SK-N-SH treated with all-trans-retinoic acid at 6 μM for 48 hours (cell line): ENCODE measurements at regions not wholly inside any gene's neighbourhood (a gene's known extent, or its start where the extent isn't known, plus 50 kb on each side); places are given as distances from the start of the nearest gene placed in this dataset.

Experiments
- ATAC-seq: fragments of 200-7000 bp; cut with Tn5 transposase; 3 replicates; pipeline ENCODE4 v1.9.1; 2020; ENCODE audit warnings: mild to moderate bottlenecking, moderate library complexity
- ARNTL ChIP-seq: fragments of 450-650 bp; formaldehyde crosslinking; IDR thresholded peaks from 2 replicates; pipeline ENCODE4 v1.5.0; 2020; ENCODE audit warnings: low read depth, mild to moderate bottlenecking, moderate library complexity, borderline replicate concordance
- BACH2 ChIP-seq: fragments of 250-450 bp; sonication (Bioruptor Pico); IDR thresholded peaks from 2 replicates; pipeline ENCODE4 v1.9.0; 2021; ENCODE audit warnings: mild to moderate bottlenecking, borderline replicate concordance
- CSDC2 ChIP-seq: fragments of 250-450 bp; sonication (Bioruptor Pico); IDR thresholded peaks from 2 replicates; pipeline ENCODE4 v1.5.0; 2020; ENCODE audit warnings: mild to moderate bottlenecking, moderate library complexity
- CSRNP3 ChIP-seq: fragments of 250-450 bp; sonication (Bioruptor Pico); IDR thresholded peaks from 2 replicates; pipeline ENCODE4 v1.5.1; 2021; ENCODE audit warnings: mild to moderate bottlenecking, moderate library complexity
- ESRRG ChIP-seq: fragments of 250-450 bp; sonication (Bioruptor Pico); IDR thresholded peaks from 2 replicates; pipeline ENCODE4 v1.6.1; 2021; ENCODE audit warnings: mild to moderate bottlenecking
- GLIS3 ChIP-seq: fragments of 250-450 bp; sonication (Bioruptor Pico); IDR thresholded peaks from 2 replicates; pipeline ENCODE4 v1.5.0; 2020; ENCODE audit warnings: mild to moderate bottlenecking, moderate library complexity
- ISL1 ChIP-seq: fragments of 250-450 bp; sonication (Bioruptor Pico); IDR thresholded peaks from 2 replicates; pipeline ENCODE4 v2.1.2; 2022; ENCODE audit warnings: mild to moderate bottlenecking, moderate library complexity
- OSR1 ChIP-seq: fragments of 250-450 bp; sonication (Bioruptor Pico); IDR thresholded peaks from 2 replicates; pipeline ENCODE4 v1.8.0; 2022; ENCODE audit warnings: moderate library complexity, mild to moderate bottlenecking, inconsistent platforms
- POU6F1 ChIP-seq: fragments of 250-450 bp; sonication (Bioruptor Pico); IDR thresholded peaks from 2 replicates; pipeline ENCODE4 v1.8.0; 2021; ENCODE audit warnings: low read depth, mild to moderate bottlenecking, moderate library complexity, borderline replicate concordance
- PPARA ChIP-seq: fragments of 250-450 bp; sonication (Bioruptor Pico); IDR thresholded peaks from 2 replicates; pipeline ENCODE4 v1.5.0; 2020; ENCODE audit warnings: mild to moderate bottlenecking, borderline replicate concordance
- RARB ChIP-seq: fragments of 250-450 bp; sonication (Bioruptor Pico); IDR thresholded peaks from 2 replicates; pipeline ENCODE4 v1.8.0; 2021; ENCODE audit warnings: mild to moderate bottlenecking, moderate library complexity
- SNAI2 ChIP-seq: fragments of 250-450 bp; sonication (Bioruptor Pico); IDR thresholded peaks from 2 replicates; pipeline ENCODE4 v1.5.0; 2020; ENCODE audit warnings: mild to moderate bottlenecking, moderate library complexity
- TCF4 ChIP-seq: fragments of 250-450 bp; sonication (Bioruptor Pico); IDR thresholded peaks from 2 replicates; pipeline ENCODE4 v1.8.0; 2021; ENCODE audit warnings: mild to moderate bottlenecking, moderate library complexity, borderline replicate concordance
- TOX ChIP-seq: fragments of 250-450 bp; sonication (Bioruptor Pico); IDR thresholded peaks from 2 replicates; pipeline ENCODE4 v1.8.0; 2021; ENCODE audit warnings: mild to moderate bottlenecking, moderate library complexity, borderline replicate concordance
- TSHZ2 ChIP-seq: fragments of 250-450 bp; sonication (Bioruptor Pico); IDR thresholded peaks from 2 replicates; pipeline ENCODE4 v1.5.0; 2020; ENCODE audit warnings: mild to moderate bottlenecking, moderate library complexity
- ZC3H10 ChIP-seq: fragments of 250-450 bp; sonication (Bioruptor Pico); IDR thresholded peaks from 2 replicates; pipeline ENCODE4 v1.5.1; 2021; ENCODE audit warnings: mild to moderate bottlenecking, moderate library complexity
- ZFP3 ChIP-seq: fragments of 250-450 bp; sonication (Bioruptor Pico); IDR thresholded peaks from 2 replicates; pipeline ENCODE4 v1.5.0; 2020; ENCODE audit warnings: mild to moderate bottlenecking, moderate library complexity
- ZFP30 ChIP-seq: fragments of 450-650 bp; formaldehyde crosslinking; IDR thresholded peaks from 2 replicates; pipeline ENCODE4 v1.5.0; 2022; ENCODE audit warnings: mild to moderate bottlenecking, moderate library complexity
- ZNF565 ChIP-seq: fragments of 450-650 bp; formaldehyde crosslinking; conservative IDR thresholded peaks from 2 replicates; pipeline ENCODE4 v1.5.0; 2020; ENCODE audit warnings: low read depth, mild to moderate bottlenecking, moderate library complexity
- ZNF70 ChIP-seq: fragments of 450-650 bp; formaldehyde crosslinking; IDR thresholded peaks from 2 replicates; pipeline ENCODE4 v1.5.0; 2020; ENCODE audit warnings: mild to moderate bottlenecking, moderate library complexity
- ZNF8 ChIP-seq: fragments of 450-650 bp; formaldehyde crosslinking; IDR thresholded peaks from 2 replicates; pipeline ENCODE4 v1.5.0; 2020; ENCODE audit warnings: mild to moderate bottlenecking, moderate library complexity
- TF ChIP-seq, protein P1 (sequence below): fragments of 250-450 bp; sonication (Bioruptor Pico); IDR thresholded peaks from 2 replicates; pipeline ENCODE4 v1.5.1; 2020; ENCODE audit warnings: low read depth, mild to moderate bottlenecking, moderate library complexity

DNA sequence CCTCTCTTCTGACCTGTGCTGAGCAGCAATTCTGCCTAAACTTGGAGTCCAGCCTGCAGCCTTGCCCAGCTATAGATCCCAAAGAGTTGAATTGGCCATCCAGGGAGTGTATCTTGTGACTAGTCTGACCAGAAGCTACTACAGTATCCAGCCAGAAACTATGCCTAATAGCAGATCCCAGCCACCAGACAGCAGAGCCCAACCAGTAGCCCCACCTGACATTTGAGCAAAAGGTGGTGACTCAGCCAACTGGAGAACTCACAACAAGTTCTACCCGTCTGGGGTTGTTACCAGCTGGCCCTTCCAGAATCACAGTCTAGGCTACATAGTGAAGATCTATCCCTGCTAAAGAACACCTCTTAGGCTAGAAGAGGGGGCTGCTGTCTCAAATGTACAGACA is 315.0 kb downstream of the CRPPA start:
- ATAC-seq: no peak
- no peak for TF ChIP-seq GLIS3 (CRISPR knock-in tag)
- no peak for TF ChIP-seq ISL1
- TF ChIP-seq ZNF8: no peak
- no peak for TF ChIP-seq ZFP3 (CRISPR knock-in tag)
- no peak for TF ChIP-seq ZNF70
- TF ChIP-seq PPARA (CRISPR knock-in tag): no peak
- TF ChIP-seq ZNF565 (CRISPR knock-in tag): no peak
- TF ChIP-seq SNAI2 (CRISPR knock-in tag): no peak
- no peak for TF ChIP-seq TSHZ2 (CRISPR knock-in tag)
- no peak for TF ChIP-seq CSDC2 (CRISPR knock-in tag)
- no peak for TF ChIP-seq POU6F1 (CRISPR knock-in tag)
- no peak for TF ChIP-seq TOX (CRISPR knock-in tag)
- TF ChIP-seq, protein P1, sequence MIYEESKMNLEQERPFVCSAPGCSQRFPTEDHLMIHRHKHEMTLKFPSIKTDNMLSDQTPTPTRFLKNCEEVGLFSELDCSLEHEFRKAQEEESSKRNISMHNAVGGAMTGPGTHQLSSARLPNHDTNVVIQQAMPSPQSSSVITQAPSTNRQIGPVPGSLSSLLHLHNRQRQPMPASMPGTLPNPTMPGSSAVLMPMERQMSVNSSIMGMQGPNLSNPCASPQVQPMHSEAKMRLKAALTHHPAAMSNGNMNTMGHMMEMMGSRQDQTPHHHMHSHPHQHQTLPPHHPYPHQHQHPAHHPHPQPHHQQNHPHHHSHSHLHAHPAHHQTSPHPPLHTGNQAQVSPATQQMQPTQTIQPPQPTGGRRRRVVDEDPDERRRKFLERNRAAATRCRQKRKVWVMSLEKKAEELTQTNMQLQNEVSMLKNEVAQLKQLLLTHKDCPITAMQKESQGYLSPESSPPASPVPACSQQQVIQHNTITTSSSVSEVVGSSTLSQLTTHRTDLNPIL (CRISPR knock-in tag): no peak
- no peak for TF ChIP-seq TCF4 (CRISPR knock-in tag)
- TF ChIP-seq ZC3H10 (CRISPR knock-in tag): no peak
- TF ChIP-seq ESRRG (CRISPR knock-in tag): no peak
- no peak for TF ChIP-seq BACH2
- no peak for TF ChIP-seq ARNTL (CRISPR knock-in tag)
- no peak for TF ChIP-seq CSRNP3
- TF ChIP-seq OSR1: no peak

- TF ChIP-seq ARNTL (CRISPR knock-in tag) (no peak), PPARA (CRISPR knock-in tag) (no peak), TCF4 (CRISPR knock-in tag) (no peak), RARB (CRISPR knock-in tag) (no peak), ZFP3 (CRISPR knock-in tag) (no peak), CSRNP3 (no peak), ZNF70 (no peak), ZC3H10 (CRISPR knock-in tag) (no peak), ISL1 (no peak), BACH2 (no peak), TSHZ2 (CRISPR knock-in tag) (no peak), TOX (CRISPR knock-in tag) (no peak), ZFP30 (CRISPR knock-in tag) (no peak), GLIS3 (CRISPR knock-in tag) (no peak), SNAI2 (CRISPR knock-in tag) (no peak), ZNF565 (CRISPR knock-in tag) (no peak), ZNF8 (no peak), POU6F1 (CRISPR knock-in tag) (no peak), ESRRG (CRISPR knock-in tag) (no peak)
- TF ChIP-seq, protein P1 (CRISPR knock-in tag): no peak
- ATAC-seq: no peak
Measured at GRCh38 chr7:16099302-16099849, 322.0 kb downstream of the CRPPA start.
